Prostate gland (tissue), 2 donors: ENCODE measurements at regions not wholly inside any gene's neighbourhood (a gene's known extent, or its start where the extent isn't known, plus 50 kb on each side); places are given as distances from the start of the nearest gene placed in this dataset.

Source experiments
- DNase-seq: peaks from one replicate; pipeline ENCODE4 v3.0.0-alpha.2; 2019; ENCODE audit warnings: low spot score
- H3K27ac ChIP-seq, 2 donors: fragments of 200-600 bp; sonication (generic); 2 replicates each; pipeline ENCODE4 v1.5.1; 2017 to 2019
- H3K27me3 ChIP-seq: fragments of 200-600 bp; sonication (generic); replicated peaks from 2 replicates; pipeline ENCODE4 v1.5.1; 2019; ENCODE audit not compliant: insufficient read depth
- H3K36me3 ChIP-seq, 2 donors: fragments of 200-600 bp; sonication (generic); 1 replicate in 1 of 2; 2 replicates in 1 of 2; pipeline versions ENCODE4 v1.5.1 to v1.8.1; 2017 to 2019
- H3K4me1 ChIP-seq: fragments of 200-600 bp; sonication (generic); replicated peaks from 2 replicates; pipeline ENCODE4 v1.5.1; 2019
- H3K4me3 ChIP-seq, 2 donors: fragments of 200-600 bp; sonication (generic); 2 replicates each; pipeline ENCODE4 v1.5.1; 2017 to 2019
- H3K9me3 ChIP-seq: fragments of 200-600 bp; sonication (generic); 2 replicates; pipeline ENCODE4 v1.5.1; 2017
- POLR2A ChIP-seq: fragments of 450-650 bp; IDR thresholded peaks from one replicate; pipeline ENCODE4 v1.6.1; 2016; ENCODE audit warnings: antibody characterized with exemption, mild to moderate bottlenecking
- POLR2AphosphoS5 ChIP-seq: sonication (generic); formaldehyde crosslinking; IDR thresholded peaks from one replicate; pipeline ENCODE4 v1.6.1; 2017; ENCODE audit warnings: antibody characterized with exemption
- WGBS: methylation state at CpG from one replicate; pipeline ENCODE4 v1.1.5; 2018; 5-methylcytosine and 5-hydroxymethylcytosine counted together
- intact Hi-C: fragments of 100-400 bp; cut with DNase I; formaldehyde crosslinking; loops from one replicate; pipeline ENCODE4 v1.14.2; 2022
- TF ChIP-seq, protein P1 (sequence below), 4 experiments: fragments of 200-600 bp in 2 of 4; fragments of 450-650 bp in 2 of 4; sonication (generic) in 2 of 4; IDR thresholded peaks; 1 replicate in 3 of 4; 2 replicates in 1 of 4; pipeline ENCODE4 v1.5.1; 2016 to 2019; ENCODE audit warnings: antibody characterized with exemption in 4 of 4, mild to moderate bottlenecking in 2 of 4, moderate library complexity in 2 of 4

DNA sequence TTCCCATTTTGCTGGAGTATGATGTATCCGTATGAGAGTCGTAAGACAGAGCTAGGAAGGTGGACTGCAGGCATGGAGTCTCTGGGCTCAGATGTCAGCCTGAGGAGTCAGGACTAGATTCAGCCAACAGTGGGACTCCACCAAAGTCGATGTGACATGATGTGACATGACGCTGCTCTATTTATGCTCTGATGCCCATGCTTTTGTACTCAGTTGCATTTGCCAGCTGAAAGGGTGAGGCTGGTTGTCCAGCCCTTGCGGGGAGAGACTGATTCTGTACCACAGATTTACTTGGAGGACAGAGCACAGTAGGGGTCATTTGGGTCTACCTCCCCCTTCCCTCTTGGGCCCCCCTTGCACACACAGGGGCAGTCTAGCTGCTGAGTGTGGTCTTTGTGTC, 88.5 kb upstream of the ATG10 start:
- no peaks in the 10 kb centered on the region for H3K4me1 ChIP-seq
- no peaks in the 10 kb centered on the region for H3K36me3 ChIP-seq
- intact Hi-C loops, result no loop called here
- no peak overlapping the region for H3K27ac ChIP-seq
- H3K27me3 ChIP-seq, result no peaks in the 10 kb centered on the region
- H3K9me3 ChIP-seq, result no peaks in the 10 kb centered on the region
- 72% methylated on average over 5 of the region's 5 CpGs for WGBS
- DNase-seq, result no peak
- TF ChIP-seq POLR2AphosphoS5, result no peak
- no peak overlapping the region for H3K4me3 ChIP-seq

DNA sequence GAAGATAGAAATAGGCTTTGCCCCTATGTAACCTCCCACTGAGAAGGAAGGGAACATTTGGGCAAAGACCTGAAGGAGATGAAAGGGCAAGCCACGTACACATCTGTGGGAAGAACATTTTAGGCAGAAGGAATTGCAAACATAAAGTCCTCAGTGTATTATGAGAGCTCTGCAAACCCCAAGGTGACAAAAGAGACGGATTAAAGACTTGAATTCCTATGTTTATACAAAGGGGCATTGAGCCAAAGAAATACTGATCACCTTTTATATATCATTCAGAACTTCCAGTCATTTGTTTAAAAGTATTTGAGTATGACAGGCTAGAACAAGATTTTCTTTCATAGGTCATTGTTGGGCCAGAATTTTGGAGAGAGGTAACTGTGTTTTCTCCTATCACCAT, 90.2 kb upstream of the ATG10 start:
- H3K27ac ChIP-seq, result no peak overlapping the region
- H3K27me3 ChIP-seq, result no peaks in the 10 kb centered on the region
- no peaks in the 10 kb centered on the region for H3K9me3 ChIP-seq
- no peak for DNase-seq
- H3K4me3 ChIP-seq, result no peak overlapping the region
- H3K4me1 ChIP-seq, result no peaks in the 10 kb centered on the region
- no peaks in the 10 kb centered on the region for H3K36me3 ChIP-seq
- WGBS, result 28% methylated on average over 2 of the region's 2 CpGs
- intact Hi-C loops, result no loop called here
- peak; percentile 16 for TF ChIP-seq POLR2AphosphoS5
- TF ChIP-seq, protein P1, sequence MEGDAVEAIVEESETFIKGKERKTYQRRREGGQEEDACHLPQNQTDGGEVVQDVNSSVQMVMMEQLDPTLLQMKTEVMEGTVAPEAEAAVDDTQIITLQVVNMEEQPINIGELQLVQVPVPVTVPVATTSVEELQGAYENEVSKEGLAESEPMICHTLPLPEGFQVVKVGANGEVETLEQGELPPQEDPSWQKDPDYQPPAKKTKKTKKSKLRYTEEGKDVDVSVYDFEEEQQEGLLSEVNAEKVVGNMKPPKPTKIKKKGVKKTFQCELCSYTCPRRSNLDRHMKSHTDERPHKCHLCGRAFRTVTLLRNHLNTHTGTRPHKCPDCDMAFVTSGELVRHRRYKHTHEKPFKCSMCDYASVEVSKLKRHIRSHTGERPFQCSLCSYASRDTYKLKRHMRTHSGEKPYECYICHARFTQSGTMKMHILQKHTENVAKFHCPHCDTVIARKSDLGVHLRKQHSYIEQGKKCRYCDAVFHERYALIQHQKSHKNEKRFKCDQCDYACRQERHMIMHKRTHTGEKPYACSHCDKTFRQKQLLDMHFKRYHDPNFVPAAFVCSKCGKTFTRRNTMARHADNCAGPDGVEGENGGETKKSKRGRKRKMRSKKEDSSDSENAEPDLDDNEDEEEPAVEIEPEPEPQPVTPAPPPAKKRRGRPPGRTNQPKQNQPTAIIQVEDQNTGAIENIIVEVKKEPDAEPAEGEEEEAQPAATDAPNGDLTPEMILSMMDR (IDR thresholded peaks at IDR 0.05), result no peak

GRCh38 chr5:81879936-81880335, 91.9 kb upstream of the ATG10 start:
- WGBS, result 84% methylated on average over 3 of the region's 3 CpGs
- Histone ChIP-seq H3K9me3 (no peaks in the 10 kb centered on the region), H3K36me3 (no peaks in the 10 kb centered on the region), H3K27ac (no peak overlapping the region), H3K27me3 (no peaks in the 10 kb centered on the region), H3K4me3 (no peak overlapping the region), H3K4me1 (no peaks in the 10 kb centered on the region)
- no peak for DNase-seq
- intact Hi-C loops, result no loop called here
- TF ChIP-seq, protein P1 (IDR thresholded peaks at IDR 0.05), result no peak
- no peak for TF ChIP-seq POLR2AphosphoS5
- TF ChIP-seq POLR2A, result no peak

DNA sequence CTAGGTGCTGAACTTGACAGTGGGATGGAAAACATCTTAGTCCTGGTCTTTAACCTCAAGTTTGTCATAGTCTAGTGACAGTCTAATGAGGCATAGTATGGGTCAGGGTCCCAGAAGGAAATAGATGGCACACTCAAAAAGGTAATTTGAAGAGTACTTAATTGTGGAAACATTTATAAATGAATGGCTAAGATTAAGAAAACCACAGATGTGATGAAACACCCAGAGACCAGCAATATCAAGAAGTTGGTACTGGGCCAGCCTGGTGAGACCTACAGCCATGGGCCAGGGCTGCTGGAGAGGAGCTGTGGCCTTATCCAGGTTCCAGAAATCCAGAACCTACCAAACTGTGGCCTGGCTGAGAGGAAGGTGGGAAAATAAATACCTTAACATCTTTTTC, 93.5 kb upstream of the ATG10 start:
- DNase-seq, result no peak
- H3K27ac ChIP-seq, result no peak overlapping the region
- intact Hi-C loops, result no loop called here
- no peak overlapping the region for H3K4me3 ChIP-seq
- no peak for TF ChIP-seq POLR2A
- TF ChIP-seq, protein P1 (IDR thresholded peaks at IDR 0.05), result no peak
- no peak for TF ChIP-seq POLR2AphosphoS5
- H3K9me3 ChIP-seq, result no peaks in the 10 kb centered on the region
- no peaks in the 10 kb centered on the region for H3K27me3 ChIP-seq
- H3K4me1 ChIP-seq, result no peaks in the 10 kb centered on the region
- no peaks in the 10 kb centered on the region for H3K36me3 ChIP-seq

- no peak overlapping the region for H3K27ac ChIP-seq
- intact Hi-C loops, result no loop called here
- TF ChIP-seq POLR2A (no peak), POLR2AphosphoS5 (no peak)
- TF ChIP-seq, protein P1 (IDR thresholded peaks at IDR 0.05), result no peak
- H3K4me3 ChIP-seq, result no peak overlapping the region
- no peaks in the 10 kb centered on the region for H3K27me3 ChIP-seq
- no peaks in the 10 kb centered on the region for H3K9me3 ChIP-seq
- 79% methylated on average over 3 of the region's 3 CpGs for WGBS
- no peak for DNase-seq
- no peaks in the 10 kb centered on the region for H3K36me3 ChIP-seq
- no peaks in the 10 kb centered on the region for H3K4me1 ChIP-seq
Observed at GRCh38 chr5:81866994-81867393, 104.8 kb upstream of the ATG10 start.
